Erythroblast (primary cell): ENCODE measurements at regions not wholly inside any gene's neighbourhood (a gene's known extent, or its start where the extent isn't known, plus 50 kb on each side); places are given as distances from the start of the nearest gene placed in this dataset.

Experiments used
- GATA1 ChIP-seq: IDR thresholded peaks from 2 replicates; pipeline ENCODE4 v1.6.1; 2011; ENCODE audit warnings: low read depth, mild to moderate bottlenecking, control low read depth, low read length, moderate library complexity
- POLR2A ChIP-seq: IDR thresholded peaks from 2 replicates; pipeline ENCODE4 v1.6.1; 2011; ENCODE audit warnings: mild to moderate bottlenecking, low read length

GRCh38 chr1:79252598-79252997 is 246.1 kb upstream of the ADGRL4 start:
- TF ChIP-seq POLR2A = no peak
- TF ChIP-seq GATA1 = no peak
